Loucy (cell line): ENCODE measurements at regions not wholly inside any gene's neighbourhood (a gene's known extent, or its start where the extent isn't known, plus 50 kb on each side); places are given as distances from the start of the nearest gene placed in this dataset.

Experiments used
- H2AFZ ChIP-seq: fragments of 200-600 bp; sonication (generic); 2 replicates; pipeline ENCODE4 v1.6.0; 2016; ENCODE audit warnings: antibody characterized with exemption, mild to moderate bottlenecking, low read length, moderate library complexity
- H3F3A ChIP-seq: fragments of 200-600 bp; 2 replicates; pipeline ENCODE4 v1.6.0; 2016; ENCODE audit warnings: antibody characterized with exemption, low read depth, mild to moderate bottlenecking
- H3K27me3 ChIP-seq: fragments of 200-600 bp; sonication (generic); 2 replicates; pipeline ENCODE4 v1.6.1; 2014; ENCODE audit warnings: low read length, mild to moderate bottlenecking; ENCODE audit not compliant: insufficient read depth, poor library complexity, severe bottlenecking
- H3K36me3 ChIP-seq: fragments of 200-600 bp; sonication (generic); 2 replicates; pipeline ENCODE4 v1.6.1; 2016; ENCODE audit warnings: low read length; ENCODE audit not compliant: insufficient read depth
- H3K4me1 ChIP-seq: fragments of 200-600 bp; sonication (generic); 2 replicates; pipeline ENCODE4 v1.5.1; 2014; ENCODE audit warnings: low read length, mild to moderate bottlenecking; ENCODE audit not compliant: insufficient read depth, poor library complexity, severe bottlenecking
- H3K4me2 ChIP-seq: fragments of 200-600 bp; sonication (generic); 2 replicates; pipeline ENCODE4 v1.6.0; 2014; ENCODE audit warnings: antibody characterized with exemption, low read length, low read depth, mild to moderate bottlenecking; ENCODE audit not compliant: poor library complexity, severe bottlenecking
- H3K4me3 ChIP-seq: fragments of 200-600 bp; sonication (generic); 2 replicates; pipeline ENCODE4 v1.5.1; 2014; ENCODE audit warnings: low read length, mild to moderate bottlenecking, mixed read lengths; ENCODE audit not compliant: poor library complexity, severe bottlenecking
- H3K79me2 ChIP-seq: fragments of 200-600 bp; sonication (generic); 2 replicates; pipeline ENCODE4 v1.6.1; 2014; ENCODE audit warnings: low read length; ENCODE audit not compliant: insufficient read depth
- H3K9ac ChIP-seq: fragments of 200-600 bp; sonication (generic); 2 replicates; pipeline ENCODE4 v1.6.0; 2014; ENCODE audit warnings: mild to moderate bottlenecking, low read depth, low read length, moderate library complexity; ENCODE audit not compliant: poor library complexity, severe bottlenecking
- H3K9me2 ChIP-seq: fragments of 200-600 bp; sonication (generic); replicated peaks from 2 replicates; pipeline ENCODE4 v1.6.1; 2016; ENCODE audit warnings: low read depth, low read length, mixed read lengths
- H3K9me3 ChIP-seq: fragments of 200-600 bp; sonication (generic); 2 replicates; pipeline ENCODE4 v1.6.1; 2014; ENCODE audit warnings: mild to moderate bottlenecking, antibody characterized with exemption, low read length, low read depth; ENCODE audit not compliant: insufficient read depth
- H4K20me1 ChIP-seq: fragments of 200-600 bp; sonication (generic); 2 replicates; pipeline ENCODE4 v1.6.0; 2014; ENCODE audit warnings: antibody characterized with exemption, low read length, mild to moderate bottlenecking; ENCODE audit not compliant: insufficient read depth, poor library complexity, severe bottlenecking
- CTCF ChIP-seq: fragments of 200-600 bp; sonication (generic); conservative IDR thresholded peaks from 2 replicates; pipeline ENCODE4 v1.5.1; 2014; ENCODE audit warnings: mild to moderate bottlenecking, antibody characterized with exemption, low read length
- EZH2phosphoT487 ChIP-seq: fragments of 200-600 bp; IDR thresholded peaks from 2 replicates; pipeline ENCODE4 v1.6.1; 2018; ENCODE audit warnings: antibody characterized with exemption, mild to moderate bottlenecking, moderate library complexity, borderline replicate concordance

- no peak overlapping the region for H3K9ac ChIP-seq
- H3K36me3 ChIP-seq = no peaks in the 10 kb centered on the region
- TF ChIP-seq EZH2phosphoT487 = no peak
- TF ChIP-seq CTCF = no peak
- H3K4me3 ChIP-seq = no peak overlapping the region
- H3F3A ChIP-seq = no peaks in the 10 kb centered on the region
- no peaks in the 10 kb centered on the region for H3K9me2 ChIP-seq
- no peaks in the 10 kb centered on the region for H3K79me2 ChIP-seq
- H2AFZ ChIP-seq = no peak overlapping the region
- H3K9me3 ChIP-seq = peaks cover 7% of the 10 kb centered on the region; the same call in 1 of the 2 replicates
- H3K4me2 ChIP-seq = no peak overlapping the region
- H4K20me1 ChIP-seq = no peaks in the 10 kb centered on the region
- H3K4me1 ChIP-seq = no peaks in the 10 kb centered on the region
- H3K27me3 ChIP-seq = no peaks in the 10 kb centered on the region
Observed at GRCh38 chr18:43484710-43485109, 207.4 kb upstream of the SYT4 start.

- Histone ChIP-seq H3K36me3 (no peaks in the 10 kb centered on the region), H2AFZ (no peak overlapping the region), H4K20me1 (no peaks in the 10 kb centered on the region), H3K4me1 (no peaks in the 10 kb centered on the region), H3K9me2 (no peaks in the 10 kb centered on the region), H3K4me2 (no peak overlapping the region), H3F3A (no peaks in the 10 kb centered on the region), H3K9me3 (peaks cover 7% of the 10 kb centered on the region; the same call in 1 of the 2 replicates), H3K27me3 (no peaks in the 10 kb centered on the region), H3K4me3 (no peak overlapping the region), H3K79me2 (no peaks in the 10 kb centered on the region), H3K9ac (no peak overlapping the region)
- TF ChIP-seq EZH2phosphoT487 = no peak
Observed at GRCh38 chr18:43485545-43485963, 208.3 kb upstream of the SYT4 start.

- Histone ChIP-seq H2AFZ (no peak overlapping the region), H3K79me2 (no peaks in the 10 kb centered on the region), H3K4me1 (no peaks in the 10 kb centered on the region), H3K36me3 (no peaks in the 10 kb centered on the region), H3K4me3 (no peak overlapping the region), H4K20me1 (no peaks in the 10 kb centered on the region), H3K9me3 (peaks cover 7% of the 10 kb centered on the region; the same call in 1 of the 2 replicates), H3K9me2 (no peaks in the 10 kb centered on the region), H3F3A (no peaks in the 10 kb centered on the region), H3K4me2 (no peak overlapping the region), H3K9ac (no peak overlapping the region), H3K27me3 (no peaks in the 10 kb centered on the region)
- TF ChIP-seq EZH2phosphoT487 = no peak
Observed at GRCh38 chr18:43486462-43486861, 209.2 kb upstream of the SYT4 start.

- no peaks in the 10 kb centered on the region for H3F3A ChIP-seq
Observed at GRCh38 chr18:43501099-43501498, 223.8 kb upstream of the SYT4 start.

More at GRCh38 chr18:43501099-43501498, 223.8 kb upstream of the SYT4 start:
- no peak overlapping the region for H2AFZ ChIP-seq
- H3K36me3 ChIP-seq = no peaks in the 10 kb centered on the region
- no peaks in the 10 kb centered on the region for H3K4me1 ChIP-seq
- TF ChIP-seq EZH2phosphoT487 (no peak), CTCF (no peak)
- no peak overlapping the region for H3K4me3 ChIP-seq
- no peaks in the 10 kb centered on the region for H3K27me3 ChIP-seq
- no peak overlapping the region for H3K4me2 ChIP-seq
- no peaks in the 10 kb centered on the region for H3K79me2 ChIP-seq
- no peaks in the 10 kb centered on the region for H3K9me3 ChIP-seq
- 0 out of 2 replicates have a peak, but pooled peaks cover 4% of the 10 kb centered on the region for H3K9me2 ChIP-seq
- H3K9ac ChIP-seq = no peak overlapping the region
- H4K20me1 ChIP-seq = no peaks in the 10 kb centered on the region
